ENCODE measurements at regions not wholly inside any gene's neighbourhood (a gene's known extent, or its start where the extent isn't known, plus 50 kb on each side); places are given as distances from the start of the nearest gene placed in this dataset.

- no peak for DNase-seq (ENCODE audit: low read depth)
These were observed 746.6 kb upstream of the DDX18 start for GRCh38 chr2:117067900-117068299.

- DNase-seq (ENCODE audit: low read depth), result no peak
These were observed 746.1 kb upstream of the DDX18 start for GRCh38 chr2:117068371-117068770.

DNA sequence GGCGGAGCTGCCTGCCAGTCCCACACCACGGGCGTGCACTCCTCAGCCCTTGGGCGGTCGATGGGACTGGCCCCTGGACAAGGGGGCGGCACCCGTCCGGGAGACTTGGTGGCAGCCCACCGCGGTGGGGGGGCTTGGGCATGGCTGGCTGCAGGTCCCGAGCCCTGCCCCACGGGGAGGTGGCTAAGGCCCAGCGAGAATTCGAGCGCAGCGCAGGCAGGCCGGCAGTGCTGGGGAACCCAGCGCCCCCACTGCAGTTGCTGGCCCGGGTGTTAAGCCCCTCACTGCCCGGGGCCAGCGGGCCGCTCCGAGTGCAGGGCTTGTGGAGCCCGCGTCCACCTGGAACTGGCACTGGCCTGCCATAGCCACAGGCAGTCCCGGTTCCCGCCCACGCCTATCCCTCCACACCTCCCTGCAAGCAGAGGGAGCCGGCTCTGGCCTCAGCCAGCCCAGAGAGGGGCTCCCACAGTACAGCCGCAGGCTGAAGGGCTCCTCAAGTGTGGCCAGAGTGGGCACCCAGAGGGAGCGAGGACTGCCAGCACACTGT is 742.9 kb upstream of the DDX18 start:
- no peak for DNase-seq (ENCODE audit: low read depth)

DNA sequence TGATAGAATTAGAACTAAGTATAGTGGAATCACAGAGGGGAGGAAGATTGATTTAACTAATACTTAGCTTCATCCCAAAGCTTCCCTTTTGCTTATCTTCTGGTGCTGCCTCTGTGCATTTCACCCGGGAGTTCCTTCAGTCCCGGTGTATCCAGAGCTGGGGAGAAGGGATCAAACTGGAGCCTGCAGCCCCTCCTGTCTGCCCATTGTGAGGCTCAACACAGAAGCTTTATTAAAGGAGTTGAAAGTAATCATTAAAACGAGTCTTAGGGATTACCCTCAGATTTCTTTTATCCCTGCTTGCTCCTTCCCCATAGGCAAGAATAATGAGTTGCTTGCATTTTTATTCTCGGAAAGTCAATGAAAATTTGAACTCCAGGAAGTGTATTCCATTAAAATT is 739.7 kb upstream of the DDX18 start:
- DNase-seq (ENCODE audit: low read depth), result no peak

DNA sequence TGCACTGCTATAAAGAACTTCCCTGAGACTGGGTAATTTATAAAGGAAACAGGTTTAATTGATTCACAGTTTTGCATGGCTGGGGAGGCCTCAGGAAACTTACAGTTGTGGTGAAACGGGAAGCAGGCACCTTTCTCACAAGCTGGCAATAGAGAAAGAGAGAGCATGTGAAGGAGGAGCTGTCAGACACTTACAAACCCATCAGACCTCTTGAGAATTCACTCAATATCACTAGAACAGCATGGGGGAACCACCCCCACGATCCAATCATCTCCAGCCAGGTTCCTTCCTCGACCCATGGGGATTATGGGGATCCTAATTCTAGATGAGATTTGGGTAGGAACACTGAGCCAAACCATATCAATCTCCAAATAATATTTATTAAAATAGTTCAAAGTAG is 729.2 kb upstream of the DDX18 start:
- no peak for DNase-seq (ENCODE audit: low read depth)

DNA sequence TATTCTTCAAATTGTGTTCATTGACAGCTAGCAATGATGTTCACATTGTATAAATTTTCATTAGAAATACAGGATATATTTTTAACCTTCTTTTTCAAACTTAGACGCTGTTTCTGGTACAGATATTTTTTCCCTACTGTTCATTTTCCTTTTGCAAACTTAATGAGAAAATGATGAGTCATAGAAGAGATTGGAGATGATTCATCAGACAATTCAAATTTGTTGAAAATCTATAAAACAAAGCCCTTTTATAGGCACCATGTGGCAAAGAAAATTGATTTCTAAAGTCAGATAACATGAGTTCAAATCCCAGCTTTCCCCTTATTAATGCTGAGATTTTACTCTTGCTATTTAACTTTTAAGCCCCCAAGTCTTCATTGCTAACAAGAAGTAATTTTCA is 728.8 kb upstream of the DDX18 start:
- no peak for DNase-seq (ENCODE audit: low read depth)

GRCh38 chr2:117086174-117086942 is 728.1 kb upstream of the DDX18 start:
- DNase-seq (ENCODE audit: low read depth), result no peak

DNA sequence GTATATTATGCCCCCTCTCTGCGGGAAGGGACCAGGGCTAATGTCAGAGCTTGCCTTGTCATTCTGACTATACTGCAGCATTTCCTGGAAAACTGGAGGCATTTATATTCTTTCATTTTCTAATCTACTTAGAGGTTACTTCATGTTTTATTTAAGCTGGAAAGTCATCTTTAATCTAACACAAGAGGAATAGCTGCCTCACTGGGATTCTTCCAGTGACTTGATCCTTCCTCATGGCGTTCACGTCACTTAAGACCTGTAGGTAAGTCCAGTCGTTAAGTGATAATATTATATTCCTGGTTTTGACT is 727.6 kb upstream of the DDX18 start:
- no peak for DNase-seq (ENCODE audit: low read depth)

DNA sequence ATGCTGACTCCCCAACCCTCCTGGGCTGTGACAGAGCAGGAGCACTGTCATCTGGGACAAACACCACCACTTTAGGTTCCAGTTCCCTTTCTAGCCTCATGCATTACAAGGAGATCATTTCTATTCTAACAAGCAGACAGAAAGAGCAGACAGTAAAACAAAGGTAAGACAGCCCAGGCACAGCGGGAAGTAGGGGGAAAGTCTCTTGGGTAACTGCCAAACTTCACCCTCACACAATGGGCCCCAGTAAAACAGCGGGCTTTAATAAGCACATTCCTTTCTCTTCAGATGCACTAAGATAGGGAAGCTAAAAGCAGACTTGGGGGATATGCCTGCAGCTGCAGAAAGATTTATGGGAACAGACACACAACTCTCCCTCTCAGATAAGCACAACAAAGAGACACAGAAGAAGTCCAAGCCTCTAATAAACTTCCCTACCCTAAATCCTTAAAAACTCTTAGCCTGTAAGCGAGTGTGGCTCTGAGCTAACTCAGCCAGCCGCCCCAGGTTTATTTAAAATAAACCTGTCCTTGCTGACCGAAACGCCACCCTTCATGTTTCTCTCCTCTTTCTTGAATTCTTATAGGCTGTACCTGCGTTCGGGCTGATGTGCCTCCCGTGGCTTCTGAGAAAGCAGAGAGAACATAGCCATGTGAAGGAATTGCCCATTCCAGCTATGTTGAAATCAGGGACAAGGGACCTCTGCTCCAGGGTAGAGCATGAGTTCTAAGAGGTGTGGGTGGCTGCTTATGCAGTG is 726.8 kb upstream of the DDX18 start:
- no peak for DNase-seq (ENCODE audit: low read depth)

DNA sequence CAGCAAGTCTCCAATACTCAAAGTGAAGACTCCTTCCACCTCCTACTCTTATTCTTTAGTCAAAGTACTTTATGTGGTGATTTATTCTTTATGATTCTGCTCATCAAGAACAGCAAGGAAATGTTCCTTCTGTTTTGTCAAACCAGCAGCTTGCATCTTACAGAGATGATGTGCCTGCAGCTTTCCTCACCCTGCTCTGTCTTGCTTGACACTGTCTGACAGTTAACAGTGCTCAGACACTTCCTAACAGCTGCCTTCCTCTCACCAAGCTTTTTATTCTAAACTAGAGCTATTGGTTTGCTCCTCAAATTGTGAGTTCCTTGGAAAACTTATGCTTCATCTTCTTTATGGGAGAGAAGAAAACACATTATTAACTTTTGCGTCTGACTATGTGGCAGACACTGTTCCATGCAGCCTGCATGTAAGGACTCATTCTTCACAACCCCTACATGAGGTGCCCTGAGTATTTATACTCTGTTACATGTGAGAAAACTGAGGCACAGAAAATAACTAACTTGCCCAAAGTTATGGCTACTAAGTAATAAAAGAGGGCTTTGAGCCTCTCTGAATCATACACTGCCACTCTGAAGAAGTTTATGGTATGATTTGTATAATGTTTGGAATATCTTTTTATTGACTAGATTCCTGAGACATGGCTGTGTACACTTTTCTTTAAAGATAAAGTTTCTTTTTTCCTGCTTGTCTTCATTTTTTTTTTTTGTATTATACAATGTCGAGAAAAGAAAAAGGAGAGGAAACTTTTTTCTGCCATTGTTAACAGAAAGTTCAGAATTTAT is 723.3 kb upstream of the DDX18 start:
- no peak for DNase-seq (ENCODE audit: low read depth)

DNA sequence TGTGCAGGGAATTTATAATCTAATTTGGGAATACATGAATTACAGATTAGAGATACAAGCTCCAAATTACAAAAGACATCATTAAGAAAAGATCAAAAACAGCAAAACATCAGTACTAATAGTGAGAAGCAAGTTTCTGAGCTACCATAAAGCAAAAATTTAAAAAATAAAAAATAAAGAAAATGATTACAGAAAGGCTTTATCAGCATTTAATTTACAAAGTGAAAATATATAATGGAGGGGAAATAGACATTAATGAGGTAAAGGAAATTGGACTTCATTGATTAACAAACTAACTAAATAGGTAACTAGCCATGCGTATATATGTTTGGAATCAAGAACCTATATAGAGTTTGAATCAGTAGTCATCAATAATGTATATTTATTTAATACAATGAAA is 712.9 kb upstream of the DDX18 start:
- no peak for DNase-seq (ENCODE audit: low read depth)

GRCh38 chr2:117108741-117109267 is 705.7 kb upstream of the DDX18 start:
- no peak for DNase-seq (ENCODE audit: low read depth)

DNA sequence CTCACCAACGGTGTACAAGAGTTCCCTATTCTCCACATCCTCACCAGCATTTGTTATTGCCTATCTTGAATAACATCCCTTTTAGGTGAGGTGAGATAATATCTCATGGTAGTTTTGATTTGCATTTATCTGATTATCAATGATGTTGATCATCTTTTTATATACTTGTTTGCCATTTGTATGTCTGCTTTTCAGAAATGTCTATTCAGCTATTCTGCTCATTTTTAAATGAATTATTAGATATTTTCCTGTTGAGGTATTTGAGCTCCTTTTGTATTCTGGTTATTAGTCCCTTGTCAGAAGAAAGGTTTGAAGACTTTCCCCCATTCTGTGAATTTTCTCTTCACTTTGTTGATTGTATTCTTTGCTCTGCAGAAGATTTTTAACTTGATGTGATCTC is 695.5 kb upstream of the DDX18 start:
- no peak for DNase-seq (ENCODE audit: low read depth)

DNA sequence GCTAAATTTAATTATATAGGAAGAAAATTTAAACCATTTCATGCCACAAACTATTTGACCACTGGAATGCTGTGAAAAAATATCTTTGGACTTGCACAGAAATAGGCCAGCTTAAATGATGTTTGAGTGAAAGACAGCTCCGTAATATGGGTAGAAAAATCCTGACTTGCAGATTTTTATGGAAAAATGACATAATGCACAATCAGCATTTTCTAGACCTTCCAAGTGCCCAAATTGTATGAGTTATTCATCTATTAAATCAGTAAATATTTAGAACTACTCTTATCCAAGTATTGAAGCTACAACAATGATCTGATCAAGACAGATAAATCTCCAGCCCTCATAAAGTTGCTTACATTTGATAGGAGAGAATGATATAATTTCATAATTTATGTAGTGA is 691.1 kb upstream of the DDX18 start:
- DNase-seq (ENCODE audit: low read depth), result no peak

- DNase-seq (ENCODE audit: low read depth), result no peak
These were observed 687.8 kb upstream of the DDX18 start for GRCh38 chr2:117126656-117127055.

- no peak for DNase-seq (ENCODE audit: low read depth)
These were observed 686.8 kb upstream of the DDX18 start for GRCh38 chr2:117127680-117128079.

- DNase-seq (ENCODE audit: low read depth), result no peak
These were observed 686.0 kb upstream of the DDX18 start for GRCh38 chr2:117128461-117128860.

DNA sequence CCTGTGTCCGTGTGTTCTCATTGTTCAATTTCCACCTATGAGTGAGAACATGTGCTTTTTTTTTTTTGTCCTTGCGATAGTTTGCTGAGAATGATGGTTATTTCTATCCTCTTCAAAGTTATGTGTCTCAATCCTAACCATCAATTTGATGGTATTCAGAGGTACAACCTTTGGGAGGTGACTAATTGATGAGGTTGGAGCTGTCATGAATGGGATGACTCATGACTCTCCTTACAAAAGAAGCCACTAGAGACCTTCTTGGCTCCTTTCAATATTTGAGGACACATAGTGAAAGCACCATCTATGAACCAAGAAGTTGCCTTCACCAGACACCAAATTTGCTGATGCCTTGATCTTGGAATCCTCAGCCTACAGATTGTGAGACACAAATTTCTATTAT is 677.1 kb upstream of the DDX18 start:
- DNase-seq (ENCODE audit: low read depth), result no peak

GRCh38 chr2:117169036-117169765 is 645.3 kb upstream of the DDX18 start:
- no peak for DNase-seq (ENCODE audit: low read depth)

DNA sequence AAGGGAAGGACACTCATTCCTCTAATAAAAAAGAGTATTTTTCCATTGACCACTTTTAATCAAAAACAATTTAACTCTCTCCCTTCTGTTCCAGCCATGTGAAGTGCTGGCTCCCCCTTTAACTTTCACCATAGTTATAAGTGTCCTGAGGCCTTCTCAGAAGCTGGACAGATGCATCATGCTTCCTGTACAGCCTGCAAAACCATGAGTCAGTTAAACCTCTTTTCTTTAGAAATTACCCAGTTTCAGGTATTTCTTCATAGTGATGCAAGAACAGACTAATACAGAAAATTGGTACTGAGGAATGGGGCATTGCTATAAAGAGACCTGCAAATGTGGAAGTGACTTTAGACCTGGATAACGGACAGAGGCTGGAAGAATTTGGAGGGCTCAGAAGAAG is 643.6 kb upstream of the DDX18 start:
- no peak for DNase-seq (ENCODE audit: low read depth)

DNA sequence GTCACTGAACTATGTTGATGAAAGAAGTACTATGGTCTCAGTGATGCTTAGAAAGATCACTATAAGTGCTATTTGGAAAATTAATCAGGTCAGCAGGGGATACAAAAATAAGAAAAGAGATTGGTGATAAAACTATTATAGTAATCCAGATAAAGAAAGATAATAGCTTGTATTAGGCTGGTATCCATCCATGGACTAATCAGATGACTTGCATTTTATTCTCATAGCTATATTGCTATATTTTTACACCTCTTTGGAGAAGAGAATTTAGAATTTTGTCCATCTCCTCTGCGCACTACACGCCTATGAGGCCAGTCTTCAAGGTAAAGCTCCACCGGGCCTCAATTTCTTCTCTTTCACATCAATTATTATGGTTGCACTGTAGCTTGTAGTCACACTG is 635.1 kb upstream of the DDX18 start:
- no peak for DNase-seq (ENCODE audit: low read depth)
